Parathyroid adenoma (tissue), 2 donors: ENCODE measurements at regions not wholly inside any gene's neighbourhood (a gene's known extent, or its start where the extent isn't known, plus 50 kb on each side); places are given as distances from the start of the nearest gene placed in this dataset.

Experiments
- H2AFZ ChIP-seq: fragments of 300-600 bp; sonication (generic); one replicate; pipeline ENCODE4 v1.7.0; 2017; ENCODE audit warnings: antibody characterized with exemption, mild to moderate bottlenecking
- H3K27ac ChIP-seq: fragments of 300-600 bp; sonication (generic); one replicate; pipeline ENCODE4 v1.7.0; 2017
- H3K27me3 ChIP-seq: fragments of 300-600 bp; sonication (generic); one replicate; pipeline ENCODE4 v1.7.0; 2017; ENCODE audit warnings: low read length; ENCODE audit not compliant: control insufficient read depth, insufficient read depth
- H3K36me3 ChIP-seq: fragments of 300-600 bp; sonication (generic); one replicate; pipeline ENCODE4 v1.7.0; 2017; ENCODE audit warnings: low read length; ENCODE audit not compliant: control insufficient read depth, insufficient read depth
- H3K4me1 ChIP-seq: fragments of 300-600 bp; sonication (generic); one replicate; pipeline ENCODE4 v1.7.0; 2017; ENCODE audit warnings: control low read depth
- H3K4me2 ChIP-seq: fragments of 300-600 bp; sonication (generic); one replicate; pipeline ENCODE4 v1.7.0; 2017; ENCODE audit warnings: low read length
- H3K4me3 ChIP-seq: fragments of 300-600 bp; sonication (generic); one replicate; pipeline ENCODE4 v1.7.0; 2017; ENCODE audit warnings: low read depth, low read length
- H3K79me2 ChIP-seq: fragments of 300-600 bp; sonication (generic); one replicate; pipeline ENCODE4 v1.7.0; 2017; ENCODE audit warnings: control low read depth
- H3K9ac ChIP-seq: fragments of 300-600 bp; sonication (generic); one replicate; pipeline ENCODE4 v1.7.0; 2017; ENCODE audit warnings: mild to moderate bottlenecking
- H3K9me3 ChIP-seq: fragments of 300-600 bp; sonication (generic); one replicate; pipeline ENCODE4 v1.7.0; 2017; ENCODE audit warnings: low read length; ENCODE audit not compliant: control insufficient read depth
- TF ChIP-seq, protein P1 (sequence below): fragments of 300-600 bp; sonication (generic); IDR thresholded peaks from one replicate; pipeline ENCODE4 v1.7.0; 2017; ENCODE audit warnings: antibody characterized with exemption, mild to moderate bottlenecking
- donor health status: primary hyperparathyroidism.

GRCh38 chr10:8554574-8554973, 500.1 kb downstream of the GATA3 start:
- TF ChIP-seq, protein P1, sequence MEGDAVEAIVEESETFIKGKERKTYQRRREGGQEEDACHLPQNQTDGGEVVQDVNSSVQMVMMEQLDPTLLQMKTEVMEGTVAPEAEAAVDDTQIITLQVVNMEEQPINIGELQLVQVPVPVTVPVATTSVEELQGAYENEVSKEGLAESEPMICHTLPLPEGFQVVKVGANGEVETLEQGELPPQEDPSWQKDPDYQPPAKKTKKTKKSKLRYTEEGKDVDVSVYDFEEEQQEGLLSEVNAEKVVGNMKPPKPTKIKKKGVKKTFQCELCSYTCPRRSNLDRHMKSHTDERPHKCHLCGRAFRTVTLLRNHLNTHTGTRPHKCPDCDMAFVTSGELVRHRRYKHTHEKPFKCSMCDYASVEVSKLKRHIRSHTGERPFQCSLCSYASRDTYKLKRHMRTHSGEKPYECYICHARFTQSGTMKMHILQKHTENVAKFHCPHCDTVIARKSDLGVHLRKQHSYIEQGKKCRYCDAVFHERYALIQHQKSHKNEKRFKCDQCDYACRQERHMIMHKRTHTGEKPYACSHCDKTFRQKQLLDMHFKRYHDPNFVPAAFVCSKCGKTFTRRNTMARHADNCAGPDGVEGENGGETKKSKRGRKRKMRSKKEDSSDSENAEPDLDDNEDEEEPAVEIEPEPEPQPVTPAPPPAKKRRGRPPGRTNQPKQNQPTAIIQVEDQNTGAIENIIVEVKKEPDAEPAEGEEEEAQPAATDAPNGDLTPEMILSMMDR: no peak
- no peak overlapping the region for H2AFZ ChIP-seq
- H3K27ac ChIP-seq: no peak overlapping the region
- H3K4me1 ChIP-seq: no peaks in the 10 kb centered on the region
- H3K79me2 ChIP-seq: no peaks in the 10 kb centered on the region
- no peaks in the 10 kb centered on the region for H3K9me3 ChIP-seq
- H3K4me2 ChIP-seq: no peak overlapping the region
- no peak overlapping the region for H3K9ac ChIP-seq
- no peaks in the 10 kb centered on the region for H3K36me3 ChIP-seq
- H3K27me3 ChIP-seq: no peaks in the 10 kb centered on the region
- no peak overlapping the region for H3K4me3 ChIP-seq

- no peak overlapping the region for H3K27ac ChIP-seq
- no peaks in the 10 kb centered on the region for H3K79me2 ChIP-seq
- no peak overlapping the region for H2AFZ ChIP-seq
- no peak overlapping the region for H3K4me2 ChIP-seq
- H3K36me3 ChIP-seq: no peaks in the 10 kb centered on the region
- H3K9ac ChIP-seq: no peak overlapping the region
- TF ChIP-seq, protein P1: no peak
- no peaks in the 10 kb centered on the region for H3K27me3 ChIP-seq
- no peaks in the 10 kb centered on the region for H3K4me1 ChIP-seq
- no peaks in the 10 kb centered on the region for H3K9me3 ChIP-seq
- H3K4me3 ChIP-seq: no peak overlapping the region
Observed at GRCh38 chr10:8556321-8556720, 501.8 kb downstream of the GATA3 start.

GRCh38 chr10:8563478-8563877, 509.0 kb downstream of the GATA3 start:
- Histone ChIP-seq H3K36me3 (no peaks in the 10 kb centered on the region), H3K4me1 (peaks cover 5% of the 10 kb centered on the region), H3K4me2 (peak overlapping the region; percentile 7), H3K9me3 (no peaks in the 10 kb centered on the region), H3K4me3 (no peak overlapping the region), H2AFZ (no peak overlapping the region), H3K27me3 (no peaks in the 10 kb centered on the region), H3K27ac (no peak overlapping the region), H3K79me2 (no peaks in the 10 kb centered on the region), H3K9ac (no peak overlapping the region)
- TF ChIP-seq, protein P1: no peak

- Histone ChIP-seq H3K4me1 (peaks cover 5% of the 10 kb centered on the region), H3K27me3 (no peaks in the 10 kb centered on the region), H3K9ac (no peak overlapping the region), H2AFZ (no peak overlapping the region), H3K9me3 (no peaks in the 10 kb centered on the region), H3K4me2 (no peak overlapping the region), H3K36me3 (no peaks in the 10 kb centered on the region), H3K27ac (no peak overlapping the region), H3K79me2 (no peaks in the 10 kb centered on the region), H3K4me3 (no peak overlapping the region)
- TF ChIP-seq, protein P1: no peak
Observed at GRCh38 chr10:8566737-8567136, 512.2 kb downstream of the GATA3 start.

GRCh38 chr10:8568401-8568800, 513.9 kb downstream of the GATA3 start:
- no peak overlapping the region for H3K9ac ChIP-seq
- no peaks in the 10 kb centered on the region for H3K36me3 ChIP-seq
- H2AFZ ChIP-seq: no peak overlapping the region
- no peak overlapping the region for H3K27ac ChIP-seq
- TF ChIP-seq, protein P1: no peak
- no peaks in the 10 kb centered on the region for H3K79me2 ChIP-seq
- no peak overlapping the region for H3K4me3 ChIP-seq
- no peak overlapping the region for H3K4me2 ChIP-seq
- H3K4me1 ChIP-seq: peaks cover 8% of the 10 kb centered on the region
- no peaks in the 10 kb centered on the region for H3K27me3 ChIP-seq
- H3K9me3 ChIP-seq: no peaks in the 10 kb centered on the region
